ENCODE measurements at regions not wholly inside any gene's neighbourhood (a gene's known extent, or its start where the extent isn't known, plus 50 kb on each side); places are given as distances from the start of the nearest gene placed in this dataset.

- Histone ChIP-seq H3K27me3 (ENCODE audit: low read depth) (no peaks in the 10 kb centered on the region), H3K9me3 (no peaks in the 10 kb centered on the region), H3K36me3 (replicated peaks) (no peaks in the 10 kb centered on the region), H3K4me1 (no peaks in the 10 kb centered on the region), H3K4me3 (no peak overlapping the region)
- in situ Hi-C loops (cut with MboI; ENCODE audit: low sequenced_read_pairs) = no loop called here
- no peak for DNase-seq (ENCODE audit: low spot score in 2 of 2)
Observed at GRCh38 chr5:174386306-174386705, 338.1 kb upstream of the MSX2 start.

DNA sequence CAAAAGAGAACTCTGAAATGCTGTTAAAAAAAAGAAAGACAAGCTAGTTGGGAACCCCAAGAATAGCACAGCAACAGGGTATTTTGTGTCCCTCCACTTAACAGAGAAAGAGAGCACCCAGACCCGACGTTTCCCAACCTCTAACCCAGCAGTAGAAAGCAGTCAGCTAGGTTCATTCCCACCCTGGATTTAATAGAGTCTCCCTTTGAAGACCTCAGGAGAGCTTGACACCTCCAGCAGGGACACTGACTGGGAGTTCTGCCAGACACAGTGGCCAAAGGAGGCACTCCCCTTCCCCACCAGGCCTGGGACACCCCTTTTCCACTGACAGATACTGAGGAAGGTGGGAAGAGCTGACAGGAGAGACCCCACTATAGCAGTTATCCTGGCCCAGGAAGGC lies 337.5 kb upstream of the MSX2 start:
- no peak for DNase-seq (ENCODE audit: low spot score in 2 of 2)
- H3K36me3 ChIP-seq (replicated peaks) = no peaks in the 10 kb centered on the region
- in situ Hi-C loops (cut with MboI; ENCODE audit: low sequenced_read_pairs) = no loop called here
- no peaks in the 10 kb centered on the region for H3K4me1 ChIP-seq
- no peak overlapping the region for H3K4me3 ChIP-seq
- no peaks in the 10 kb centered on the region for H3K9me3 ChIP-seq
- no peaks in the 10 kb centered on the region for H3K27me3 ChIP-seq (ENCODE audit: low read depth)

DNA sequence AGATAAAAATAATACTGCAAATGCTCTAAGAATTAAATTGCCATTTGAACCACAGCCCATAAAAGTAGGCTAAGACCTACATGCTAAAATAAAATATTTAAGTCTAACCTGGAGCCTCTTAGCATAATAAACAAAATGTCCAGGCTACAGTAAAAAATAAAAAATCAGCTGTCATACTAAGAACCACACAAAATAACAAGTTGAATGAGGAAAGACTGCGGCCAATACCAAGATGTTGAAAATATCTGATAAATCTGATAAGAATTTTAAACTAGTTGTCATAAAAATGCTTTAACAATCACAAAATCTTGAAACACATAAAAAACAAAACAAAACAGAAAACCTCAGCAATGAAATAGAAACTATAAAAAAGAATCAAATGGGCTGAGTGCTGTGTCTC lies 336.9 kb upstream of the MSX2 start:
- no peaks in the 10 kb centered on the region for H3K36me3 ChIP-seq (replicated peaks)
- no peaks in the 10 kb centered on the region for H3K9me3 ChIP-seq
- no peak for DNase-seq (ENCODE audit: low spot score in 2 of 2)
- in situ Hi-C loops (cut with MboI; ENCODE audit: low sequenced_read_pairs) = no loop called here
- no peak overlapping the region for H3K4me3 ChIP-seq
- no peaks in the 10 kb centered on the region for H3K4me1 ChIP-seq
- no peaks in the 10 kb centered on the region for H3K27me3 ChIP-seq (ENCODE audit: low read depth)

GRCh38 chr5:174392892-174393291 lies 331.5 kb upstream of the MSX2 start:
- DNase-seq (ENCODE audit: low spot score in 2 of 2) = no peak
- Histone ChIP-seq H3K36me3 (replicated peaks) (no peaks in the 10 kb centered on the region), H3K27me3 (ENCODE audit: low read depth) (no peaks in the 10 kb centered on the region), H3K9me3 (no peaks in the 10 kb centered on the region), H3K4me3 (no peak overlapping the region), H3K4me1 (no peaks in the 10 kb centered on the region)
- in situ Hi-C loops (cut with MboI; ENCODE audit: low sequenced_read_pairs) = no loop called here

DNA sequence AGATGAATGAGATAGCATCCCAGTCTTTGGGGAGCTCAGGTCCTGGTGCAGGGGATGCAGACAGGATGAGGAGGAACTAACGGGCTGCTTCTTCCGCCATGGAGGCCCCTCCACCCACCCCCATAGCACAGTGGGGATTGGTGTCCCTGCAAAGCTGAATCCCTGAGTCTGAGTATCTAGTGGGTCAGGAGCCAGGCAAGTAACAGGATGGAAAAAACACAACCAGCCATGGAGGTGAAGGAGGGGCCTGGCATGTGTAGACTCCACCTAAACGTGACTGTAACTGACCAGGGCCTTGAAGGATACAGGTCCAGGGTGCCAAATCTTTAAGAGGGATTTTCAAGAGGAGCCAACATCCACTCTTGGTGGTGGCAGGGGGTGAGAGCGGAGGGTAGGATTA lies 327.8 kb upstream of the MSX2 start:
- in situ Hi-C loops (cut with MboI; ENCODE audit: low sequenced_read_pairs) = no loop called here
- H3K36me3 ChIP-seq (replicated peaks) = no peaks in the 10 kb centered on the region
- H3K27me3 ChIP-seq (ENCODE audit: low read depth) = no peaks in the 10 kb centered on the region; the same call in 1 of the 2 replicates
- no peaks in the 10 kb centered on the region for H3K9me3 ChIP-seq
- H3K4me1 ChIP-seq = no peaks in the 10 kb centered on the region
- H3K4me3 ChIP-seq = no peak overlapping the region
- DNase-seq (ENCODE audit: low spot score in 2 of 2) = no peak

- in situ Hi-C loops (cut with MboI; ENCODE audit: low sequenced_read_pairs) = no loop called here
- H3K4me3 ChIP-seq = no peak overlapping the region
- no peaks in the 10 kb centered on the region; the same call in 1 of the 2 replicates for H3K27me3 ChIP-seq (ENCODE audit: low read depth)
- no peak for DNase-seq (ENCODE audit: low spot score in 2 of 2)
- no peaks in the 10 kb centered on the region for H3K4me1 ChIP-seq
- no peaks in the 10 kb centered on the region for H3K36me3 ChIP-seq (replicated peaks)
- no peaks in the 10 kb centered on the region for H3K9me3 ChIP-seq
Observed at GRCh38 chr5:174397206-174397605, 327.2 kb upstream of the MSX2 start.

DNA sequence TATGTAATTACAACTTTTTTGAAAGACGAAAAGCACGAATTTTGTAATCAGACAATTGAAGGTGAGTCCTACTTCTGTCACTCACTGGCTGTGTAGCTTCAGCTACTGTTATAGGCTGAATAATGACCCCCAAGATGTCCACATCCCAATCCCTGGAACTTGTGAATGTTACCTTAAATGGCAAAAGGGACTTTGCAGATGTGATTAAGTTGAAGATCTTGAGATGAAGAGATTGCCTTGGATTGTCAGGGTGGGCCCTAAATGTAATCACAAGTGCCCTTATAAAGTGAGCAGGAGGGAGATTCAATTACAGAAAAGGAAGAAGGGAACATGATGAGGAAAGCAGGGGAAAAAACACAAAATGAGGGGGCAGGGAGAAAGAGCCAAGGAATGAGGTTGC lies 326.2 kb upstream of the MSX2 start:
- in situ Hi-C loops (cut with MboI; ENCODE audit: low sequenced_read_pairs) = no loop called here
- no peak overlapping the region for H3K4me3 ChIP-seq
- DNase-seq (ENCODE audit: low spot score in 2 of 2) = no peak
- no peaks in the 10 kb centered on the region for H3K36me3 ChIP-seq (replicated peaks)
- no peaks in the 10 kb centered on the region for H3K4me1 ChIP-seq
- no peaks in the 10 kb centered on the region; the same call in 1 of the 2 replicates for H3K27me3 ChIP-seq (ENCODE audit: low read depth)
- H3K9me3 ChIP-seq = no peaks in the 10 kb centered on the region

DNA sequence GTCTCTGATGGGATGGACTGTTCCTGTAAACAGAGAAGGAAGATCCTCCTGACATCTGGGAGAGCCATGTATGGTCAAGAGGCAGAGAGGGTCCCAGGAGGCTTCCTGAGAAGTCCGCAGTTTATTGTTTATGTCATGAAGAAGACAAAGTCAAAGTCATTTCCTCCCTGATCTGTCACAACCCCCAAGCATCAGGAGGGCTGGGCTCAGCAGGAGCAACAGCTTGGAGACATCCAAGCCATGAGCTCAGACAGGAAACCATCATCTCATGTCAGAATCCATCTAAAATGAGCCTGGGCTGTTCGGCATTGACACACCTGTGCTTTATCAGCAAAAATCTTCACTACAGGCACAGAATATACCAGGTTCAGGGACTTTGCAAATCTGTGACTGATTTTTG lies 325.0 kb upstream of the MSX2 start:
- H3K9me3 ChIP-seq = no peaks in the 10 kb centered on the region
- in situ Hi-C loops (cut with MboI; ENCODE audit: low sequenced_read_pairs) = no loop called here
- no peaks in the 10 kb centered on the region; the same call in 1 of the 2 replicates for H3K27me3 ChIP-seq (ENCODE audit: low read depth)
- H3K36me3 ChIP-seq (replicated peaks) = no peaks in the 10 kb centered on the region
- H3K4me1 ChIP-seq = no peaks in the 10 kb centered on the region
- DNase-seq (ENCODE audit: low spot score in 2 of 2) = no peak
- H3K4me3 ChIP-seq = no peak overlapping the region

- Histone ChIP-seq H3K9me3 (no peaks in the 10 kb centered on the region), H3K27me3 (ENCODE audit: low read depth) (no peaks in the 10 kb centered on the region; the same call in 1 of the 2 replicates), H3K36me3 (replicated peaks) (no peaks in the 10 kb centered on the region), H3K4me3 (no peak overlapping the region), H3K4me1 (no peaks in the 10 kb centered on the region)
- no peak for DNase-seq (ENCODE audit: low spot score in 2 of 2)
- in situ Hi-C loops (cut with MboI; ENCODE audit: low sequenced_read_pairs) = loop anchor here (25.0 kb wide), 1 partner anchor 537 kb away; no protein-coding TSS in a partner anchor
Observed at GRCh38 chr5:174400461-174400860, 323.9 kb upstream of the MSX2 start.

- Histone ChIP-seq H3K36me3 (replicated peaks) (no peaks in the 10 kb centered on the region), H3K4me1 (no peaks in the 10 kb centered on the region), H3K27me3 (ENCODE audit: low read depth) (no peaks in the 10 kb centered on the region; the same call in 1 of the 2 replicates), H3K9me3 (no peaks in the 10 kb centered on the region), H3K4me3 (no peak overlapping the region)
- in situ Hi-C loops (cut with MboI; ENCODE audit: low sequenced_read_pairs) = loop anchor here (25.0 kb wide), 1 partner anchor 536 kb away; no protein-coding TSS in a partner anchor
- DNase-seq (ENCODE audit: low spot score in 2 of 2) = no peak
Observed at GRCh38 chr5:174401793-174402192, 322.6 kb upstream of the MSX2 start.

- DNase-seq (ENCODE audit: low spot score in 2 of 2) = no peak
- no peaks in the 10 kb centered on the region for H3K9me3 ChIP-seq
- in situ Hi-C loops (cut with MboI; ENCODE audit: low sequenced_read_pairs) = loop anchor here (25.0 kb wide), 1 partner anchor 535 kb away; no protein-coding TSS in a partner anchor
- no peak overlapping the region for H3K4me3 ChIP-seq
- H3K27me3 ChIP-seq (ENCODE audit: low read depth) = no peaks in the 10 kb centered on the region; the same call in 1 of the 2 replicates
- H3K36me3 ChIP-seq (replicated peaks) = no peaks in the 10 kb centered on the region
- H3K4me1 ChIP-seq = no peaks in the 10 kb centered on the region
Observed at GRCh38 chr5:174402222-174402812, 322.1 kb upstream of the MSX2 start.

DNA sequence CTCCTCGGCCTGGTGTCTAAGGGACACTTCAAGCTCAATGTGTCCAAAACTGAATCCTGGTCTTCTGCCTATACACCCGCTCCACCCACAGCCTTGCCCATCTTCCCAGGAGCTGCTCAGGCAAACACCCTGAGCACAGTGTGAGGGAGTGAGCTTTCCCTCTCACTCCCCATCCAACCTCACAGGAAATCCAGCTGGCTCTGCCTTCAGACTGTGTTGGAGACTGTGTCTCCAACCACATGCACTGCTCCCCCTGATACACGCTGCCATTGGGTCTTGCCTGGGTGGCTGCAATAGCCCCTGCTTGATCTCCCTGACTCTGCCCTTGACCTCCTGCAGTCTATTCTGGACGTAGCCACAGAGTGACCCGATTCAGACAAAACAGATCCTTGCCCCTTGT lies 319.5 kb upstream of the MSX2 start:
- no peaks in the 10 kb centered on the region for H3K4me1 ChIP-seq
- H3K36me3 ChIP-seq (replicated peaks) = no peaks in the 10 kb centered on the region
- no peak for DNase-seq (ENCODE audit: low spot score in 2 of 2)
- H3K9me3 ChIP-seq = no peaks in the 10 kb centered on the region
- H3K4me3 ChIP-seq = no peak overlapping the region
- in situ Hi-C loops (cut with MboI; ENCODE audit: low sequenced_read_pairs) = loop anchor here (25.0 kb wide), 1 partner anchor 532 kb away; no protein-coding TSS in a partner anchor
- no peaks in the 10 kb centered on the region; the same call in 1 of the 2 replicates for H3K27me3 ChIP-seq (ENCODE audit: low read depth)

DNA sequence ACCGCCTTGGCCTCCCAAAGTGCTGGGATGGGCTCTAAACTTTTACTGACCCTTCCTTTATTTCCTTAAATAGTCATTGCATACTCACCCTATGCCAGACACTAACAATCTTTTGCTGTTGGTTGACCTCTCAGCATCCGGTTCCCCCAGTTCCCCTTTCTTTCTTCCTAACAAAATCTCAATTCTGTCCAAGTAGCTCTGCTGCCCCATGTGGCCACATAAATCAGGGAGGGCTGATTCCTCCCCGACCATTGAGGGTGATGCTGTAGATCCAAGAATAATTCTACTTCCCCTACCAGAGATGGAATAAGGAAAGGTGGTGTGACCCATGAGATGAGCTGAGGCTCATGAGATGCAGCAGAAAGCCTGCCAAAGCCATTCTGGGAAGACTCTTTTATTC lies 315.3 kb upstream of the MSX2 start:
- H3K4me3 ChIP-seq = no peak overlapping the region
- in situ Hi-C loops (cut with MboI; ENCODE audit: low sequenced_read_pairs) = loop anchor here (25.0 kb wide), 1 partner anchor 528 kb away; no protein-coding TSS in a partner anchor
- H3K9me3 ChIP-seq = no peaks in the 10 kb centered on the region
- H3K27me3 ChIP-seq (ENCODE audit: low read depth) = 0 out of 2 replicates have a peak, but pooled peaks cover under 1% of the 10 kb centered on the region
- no peaks in the 10 kb centered on the region for H3K4me1 ChIP-seq
- no peaks in the 10 kb centered on the region for H3K36me3 ChIP-seq (replicated peaks)
- peak in 1 of 2 experiments; percentile 9 for DNase-seq (ENCODE audit: low spot score in 2 of 2)

DNA sequence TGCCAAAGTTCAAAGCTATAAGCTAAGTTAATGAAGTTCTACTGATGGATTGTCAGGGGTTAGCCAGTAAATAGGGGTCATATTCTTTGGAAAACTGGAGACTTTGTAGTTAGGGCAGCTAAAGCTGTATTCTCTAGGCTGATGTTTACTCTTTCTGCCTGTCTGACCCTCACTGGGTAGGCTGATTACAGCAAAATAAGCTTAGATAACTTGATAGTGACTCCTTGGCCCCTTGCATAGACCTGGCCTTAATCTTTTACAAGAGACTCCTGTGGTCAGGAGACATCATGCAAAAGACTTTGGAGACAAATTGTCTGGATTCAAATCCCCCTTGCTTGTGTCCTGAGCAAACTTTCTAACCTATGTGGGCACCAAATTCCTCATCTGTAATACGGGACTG lies 314.4 kb upstream of the MSX2 start:
- Histone ChIP-seq H3K9me3 (no peaks in the 10 kb centered on the region), H3K4me3 (no peak overlapping the region), H3K4me1 (no peaks in the 10 kb centered on the region), H3K36me3 (replicated peaks) (no peaks in the 10 kb centered on the region), H3K27me3 (ENCODE audit: low read depth) (0 out of 2 replicates have a peak, but pooled peaks cover 2% of the 10 kb centered on the region)
- in situ Hi-C loops (cut with MboI; ENCODE audit: low sequenced_read_pairs) = loop anchor here (25.0 kb wide), 1 partner anchor 527 kb away; no protein-coding TSS in a partner anchor
- no peak for DNase-seq (ENCODE audit: low spot score in 2 of 2)

Data from HAP-1 (cell line).